ENCODE measurements at regions not wholly inside any gene's neighbourhood (a gene's known extent, or its start where the extent isn't known, plus 50 kb on each side); places are given as distances from the start of the nearest gene placed in this dataset.

DNA sequence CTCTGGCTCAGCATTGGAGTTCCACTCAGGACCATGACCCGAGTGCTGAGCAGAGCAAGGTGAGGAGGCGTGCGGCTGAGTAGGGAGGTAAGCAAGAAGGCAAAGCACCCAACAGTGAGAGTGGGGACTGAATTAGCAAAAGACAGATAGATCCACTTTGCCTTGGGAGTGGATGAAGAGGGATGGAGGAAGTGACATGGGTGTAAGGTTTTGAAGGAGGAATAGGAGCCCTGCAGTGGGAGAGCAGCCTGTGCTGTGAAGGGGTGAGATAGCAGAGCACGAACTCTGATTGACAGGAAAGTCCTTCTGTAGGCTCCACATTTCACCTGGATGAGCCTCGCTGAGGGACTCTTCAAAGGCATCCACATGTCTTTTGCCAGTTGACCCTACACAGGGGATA lies 522.6 kb downstream of the NTRK3 start:
- Mint-ChIP-seq H3K9me3 (ENCODE audit: unreplicated experiment) (peaks cover 10% of the 10 kb centered on the region), H3K4me1 (ENCODE audit: insufficient read depth, unreplicated experiment) (no peaks in the 10 kb centered on the region), H3K27ac (ENCODE audit: low read depth, unreplicated experiment) (no peak overlapping the region), H3K36me3 (ENCODE audit: insufficient read depth, unreplicated experiment) (peaks cover 4% of the 10 kb centered on the region), H3K4me3 (ENCODE audit: unreplicated experiment) (no peak overlapping the region), H3K27me3 (ENCODE audit: insufficient read depth, unreplicated experiment) (no peaks in the 10 kb centered on the region)
- TF ChIP-seq, protein P1, sequence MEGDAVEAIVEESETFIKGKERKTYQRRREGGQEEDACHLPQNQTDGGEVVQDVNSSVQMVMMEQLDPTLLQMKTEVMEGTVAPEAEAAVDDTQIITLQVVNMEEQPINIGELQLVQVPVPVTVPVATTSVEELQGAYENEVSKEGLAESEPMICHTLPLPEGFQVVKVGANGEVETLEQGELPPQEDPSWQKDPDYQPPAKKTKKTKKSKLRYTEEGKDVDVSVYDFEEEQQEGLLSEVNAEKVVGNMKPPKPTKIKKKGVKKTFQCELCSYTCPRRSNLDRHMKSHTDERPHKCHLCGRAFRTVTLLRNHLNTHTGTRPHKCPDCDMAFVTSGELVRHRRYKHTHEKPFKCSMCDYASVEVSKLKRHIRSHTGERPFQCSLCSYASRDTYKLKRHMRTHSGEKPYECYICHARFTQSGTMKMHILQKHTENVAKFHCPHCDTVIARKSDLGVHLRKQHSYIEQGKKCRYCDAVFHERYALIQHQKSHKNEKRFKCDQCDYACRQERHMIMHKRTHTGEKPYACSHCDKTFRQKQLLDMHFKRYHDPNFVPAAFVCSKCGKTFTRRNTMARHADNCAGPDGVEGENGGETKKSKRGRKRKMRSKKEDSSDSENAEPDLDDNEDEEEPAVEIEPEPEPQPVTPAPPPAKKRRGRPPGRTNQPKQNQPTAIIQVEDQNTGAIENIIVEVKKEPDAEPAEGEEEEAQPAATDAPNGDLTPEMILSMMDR (IDR thresholded peaks at IDR 0.05; ENCODE audit: unreplicated experiment), result no peak
- ChIA-PET CTCF (interaction anchor here (0.5 to 0.6 kb wide), 2 partner anchors 177 to 240 kb away, joined by 3 to 4 read pairs; no protein-coding TSS in a partner anchor), POLR2A (no interaction called here)
- no TSS peak for BruUV-seq (replicated peaks)
- DNase-seq (ENCODE audit: unreplicated experiment), result no peak
- intact Hi-C loops (cut with micrococcal nuclease), result no loop called here

DNA sequence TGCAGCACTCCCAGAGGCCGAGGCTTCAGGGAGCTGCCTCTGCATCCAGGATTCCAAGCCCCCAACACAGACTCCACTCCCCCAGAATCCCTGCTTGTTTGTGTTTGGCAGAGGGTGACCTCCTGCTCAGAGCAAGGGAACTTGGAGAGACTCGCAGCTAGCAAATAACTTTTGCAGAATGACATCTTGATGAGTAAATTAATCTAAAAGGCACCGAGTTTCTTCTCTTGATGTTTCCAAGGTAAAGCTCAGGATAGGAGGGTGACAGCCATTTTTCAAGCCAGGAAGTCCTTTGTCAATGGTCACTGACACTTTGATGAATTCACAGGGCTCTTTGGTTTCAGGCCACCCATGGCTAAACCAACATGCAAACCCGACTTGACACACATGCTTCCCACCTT lies 523.0 kb downstream of the NTRK3 start:
- no peak for DNase-seq (ENCODE audit: unreplicated experiment)
- Mint-ChIP-seq H3K27me3 (ENCODE audit: insufficient read depth, unreplicated experiment) (no peaks in the 10 kb centered on the region), H3K27ac (ENCODE audit: low read depth, unreplicated experiment) (no peak overlapping the region), H3K4me3 (ENCODE audit: unreplicated experiment) (no peak overlapping the region), H3K9me3 (ENCODE audit: unreplicated experiment) (peaks cover 10% of the 10 kb centered on the region), H3K36me3 (ENCODE audit: insufficient read depth, unreplicated experiment) (peaks cover 4% of the 10 kb centered on the region), H3K4me1 (ENCODE audit: insufficient read depth, unreplicated experiment) (no peaks in the 10 kb centered on the region)
- BruUV-seq (replicated peaks), result no TSS peak
- ChIA-PET POLR2A (no interaction called here), CTCF (no interaction called here)
- TF ChIP-seq, protein P1 (IDR thresholded peaks at IDR 0.05; ENCODE audit: unreplicated experiment), result no peak
- intact Hi-C loops (cut with micrococcal nuclease), result no loop called here

DNA sequence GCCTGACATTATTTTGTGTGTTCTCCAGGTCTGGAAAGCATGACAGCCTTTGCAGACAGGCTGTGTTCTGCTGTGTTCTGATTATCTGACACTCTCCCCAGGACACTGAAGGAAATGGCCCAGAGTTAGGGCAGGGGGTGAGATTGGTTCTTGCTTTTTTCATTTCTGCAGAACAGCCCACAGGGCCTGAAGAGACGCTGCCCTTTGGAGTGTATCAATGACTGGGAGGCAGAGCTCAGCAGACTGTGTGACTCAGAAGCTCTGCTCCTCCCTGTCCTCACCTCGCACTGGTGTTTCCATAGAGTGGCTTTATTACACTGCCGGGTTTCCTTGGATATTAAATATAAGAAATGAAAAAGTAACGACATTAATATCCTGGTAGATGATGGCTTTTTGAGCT lies 523.6 kb downstream of the NTRK3 start:
- BruUV-seq (replicated peaks), result no TSS peak
- H3K4me1 Mint-ChIP-seq (ENCODE audit: insufficient read depth, unreplicated experiment), result no peaks in the 10 kb centered on the region
- TF ChIP-seq, protein P1 (IDR thresholded peaks at IDR 0.05; ENCODE audit: unreplicated experiment), result no peak
- no peak overlapping the region for H3K27ac Mint-ChIP-seq (ENCODE audit: low read depth, unreplicated experiment)
- H3K27me3 Mint-ChIP-seq (ENCODE audit: insufficient read depth, unreplicated experiment), result no peaks in the 10 kb centered on the region
- H3K4me3 Mint-ChIP-seq (ENCODE audit: unreplicated experiment), result no peak overlapping the region
- H3K36me3 Mint-ChIP-seq (ENCODE audit: insufficient read depth, unreplicated experiment), result peaks cover under 1% of the 10 kb centered on the region
- intact Hi-C loops (cut with micrococcal nuclease), result no loop called here
- CTCF ChIA-PET, result interaction anchor here (0.6 kb wide), 1 partner anchor 717 kb away, joined by 3 read pairs; no protein-coding TSS in a partner anchor
- POLR2A ChIA-PET, result no interaction called here
- peaks cover 10% of the 10 kb centered on the region for H3K9me3 Mint-ChIP-seq (ENCODE audit: unreplicated experiment)
- no peak for DNase-seq (ENCODE audit: unreplicated experiment)

DNA sequence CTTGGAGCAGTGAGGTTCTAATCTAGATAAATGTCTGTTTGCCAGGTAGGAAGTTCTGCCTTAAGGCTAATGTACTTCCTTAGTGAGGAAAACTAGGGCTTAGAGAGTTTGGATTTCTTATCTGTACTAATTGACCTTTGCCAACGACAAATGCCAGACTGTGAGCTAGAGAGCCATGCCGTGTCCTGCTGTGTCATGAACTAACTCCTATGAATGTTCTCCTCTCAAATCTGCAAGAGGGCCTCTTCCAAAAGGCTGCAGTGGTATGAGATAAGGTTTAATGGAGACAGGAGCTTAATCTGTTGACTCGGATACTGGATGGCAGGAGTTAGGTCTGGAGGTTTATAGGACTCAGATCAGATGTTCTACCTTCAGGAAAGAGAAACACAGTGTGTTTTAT lies 524.9 kb downstream of the NTRK3 start:
- no TSS peak for BruUV-seq (replicated peaks)
- Mint-ChIP-seq H3K36me3 (ENCODE audit: insufficient read depth, unreplicated experiment) (no peaks in the 10 kb centered on the region), H3K27ac (ENCODE audit: low read depth, unreplicated experiment) (no peak overlapping the region), H3K4me3 (ENCODE audit: unreplicated experiment) (no peak overlapping the region), H3K27me3 (ENCODE audit: insufficient read depth, unreplicated experiment) (no peaks in the 10 kb centered on the region), H3K4me1 (ENCODE audit: insufficient read depth, unreplicated experiment) (no peaks in the 10 kb centered on the region), H3K9me3 (ENCODE audit: unreplicated experiment) (peaks cover 10% of the 10 kb centered on the region)
- TF ChIP-seq, protein P1 (IDR thresholded peaks at IDR 0.05; ENCODE audit: unreplicated experiment), result no peak
- POLR2A ChIA-PET, result no interaction called here
- CTCF ChIA-PET, result interaction anchor here (0.8 kb wide), 1 partner anchor 1058 kb away, joined by 3 read pairs; no protein-coding TSS in a partner anchor
- intact Hi-C loops (cut with micrococcal nuclease), result no loop called here
- DNase-seq (ENCODE audit: unreplicated experiment), result no peak

Data from MCF 10A (cell line).